Smooth muscle cell (in vitro differentiated cells): ENCODE measurements at regions not wholly inside any gene's neighbourhood (a gene's known extent, or its start where the extent isn't known, plus 50 kb on each side); places are given as distances from the start of the nearest gene placed in this dataset.
"Not testable (repeated sequence)": the region's sequence is repeated elsewhere in the genome, so short reads cannot be mapped to it uniquely, and the experiment has no call there.

ENCODE experiments used
- DNase-seq: peaks from one replicate; lab custom pipeline; 2025; ENCODE audit not compliant: unreplicated experiment; lab: John Stamatoyannopoulos, UW
- H2AFZ ChIP-seq: fragments of 200-600 bp; sonication (generic); 2 replicates; pipeline ENCODE4 v1.6.0; 2016; ENCODE audit warnings: antibody characterized with exemption, low read depth, mild to moderate bottlenecking
- H3F3A ChIP-seq: fragments of 200-600 bp; sonication (generic); 2 replicates; pipeline ENCODE4 v1.6.0; 2017; ENCODE audit warnings: antibody characterized with exemption, low read depth
- H3K27ac ChIP-seq: fragments of 200-600 bp; sonication (generic); 2 replicates; pipeline ENCODE4 v1.5.1; 2016; ENCODE audit warnings: low read depth, mild to moderate bottlenecking
- H3K27me3 ChIP-seq: fragments of 200-600 bp; sonication (generic); 2 replicates; pipeline ENCODE4 v1.6.1; 2016; ENCODE audit warnings: low read depth, mild to moderate bottlenecking
- H3K36me3 ChIP-seq: fragments of 200-600 bp; sonication (generic); 2 replicates; pipeline ENCODE4 v1.5.1; 2016; ENCODE audit warnings: low read depth
- H3K4me1 ChIP-seq: fragments of 200-600 bp; sonication (generic); 2 replicates; pipeline ENCODE4 v1.5.1; 2016; ENCODE audit warnings: low read depth
- H3K4me2 ChIP-seq: fragments of 200-600 bp; sonication (generic); 2 replicates; pipeline ENCODE4 v1.6.0; 2016; ENCODE audit warnings: mild to moderate bottlenecking
- H3K4me3 ChIP-seq: fragments of 200-600 bp; sonication (generic); 2 replicates; pipeline ENCODE4 v1.5.1; 2016; ENCODE audit warnings: mild to moderate bottlenecking
- H3K79me2 ChIP-seq: fragments of 200-600 bp; sonication (generic); 2 replicates; pipeline ENCODE4 v1.6.0; 2016; ENCODE audit warnings: low read depth, mild to moderate bottlenecking
- H3K9ac ChIP-seq: fragments of 200-600 bp; sonication (generic); 2 replicates; pipeline ENCODE4 v1.6.0; 2016; ENCODE audit warnings: low read depth
- H3K9me3 ChIP-seq: fragments of 200-600 bp; sonication (generic); replicated peaks from 2 replicates; pipeline ENCODE4 v1.5.1; 2016; ENCODE audit warnings: low read depth
- H4K20me1 ChIP-seq: fragments of 200-600 bp; sonication (generic); 2 replicates; pipeline ENCODE4 v1.6.0; 2016; ENCODE audit warnings: low read depth
- CTCF ChIP-seq: fragments of 200-600 bp; sonication (generic); IDR thresholded peaks from 2 replicates; pipeline ENCODE4 v1.5.1; 2017; ENCODE audit warnings: borderline replicate concordance, mild to moderate bottlenecking, antibody characterized with exemption; ENCODE audit not compliant: insufficient read depth, poor library complexity, severe bottlenecking
- WGBS: methylation state at CpG from one replicate; pipeline ENCODE4 v1.1.7; 2016; ENCODE audit warnings: low lambda C conversion rate; 5-methylcytosine and 5-hydroxymethylcytosine counted together

- no peaks in the 10 kb centered on the region for H3F3A ChIP-seq
- TF ChIP-seq CTCF: no peak
- 79% methylated on average over 6 of the region's 6 CpGs for WGBS
- no peaks in the 10 kb centered on the region for H3K4me1 ChIP-seq
- H3K36me3 ChIP-seq: no peaks in the 10 kb centered on the region
- no peak overlapping the region for H3K27ac ChIP-seq
- H2AFZ ChIP-seq: no peak overlapping the region
- H3K9ac ChIP-seq: no peak overlapping the region
- H3K79me2 ChIP-seq: no peaks in the 10 kb centered on the region
- H4K20me1 ChIP-seq: no peaks in the 10 kb centered on the region
- no peaks in the 10 kb centered on the region for H3K9me3 ChIP-seq
- H3K4me3 ChIP-seq: no peak overlapping the region
- no peak for DNase-seq
- H3K4me2 ChIP-seq: no peak overlapping the region
- no peaks in the 10 kb centered on the region for H3K27me3 ChIP-seq
Measured at GRCh38 chr7:91434836-91435235, 170.6 kb downstream of the FZD1 start.

- H3F3A ChIP-seq: no peaks in the 10 kb centered on the region
- H3K9me3 ChIP-seq: no peaks in the 10 kb centered on the region
- no peak overlapping the region for H3K4me2 ChIP-seq
- no peak overlapping the region for H2AFZ ChIP-seq
- H3K27ac ChIP-seq: no peak overlapping the region
- H3K36me3 ChIP-seq: no peaks in the 10 kb centered on the region
- 94% methylated on average over 2 of the region's 2 CpGs for WGBS
- no peaks in the 10 kb centered on the region for H3K79me2 ChIP-seq
- no peak for TF ChIP-seq CTCF
- H3K4me3 ChIP-seq: no peak overlapping the region
- no peaks in the 10 kb centered on the region for H3K27me3 ChIP-seq
- no peaks in the 10 kb centered on the region for H3K4me1 ChIP-seq
- no peaks in the 10 kb centered on the region for H4K20me1 ChIP-seq
- no peak overlapping the region for H3K9ac ChIP-seq
- no peak for DNase-seq
Measured at GRCh38 chr7:91435381-91436059, 171.3 kb downstream of the FZD1 start.

- H2AFZ ChIP-seq: no peak overlapping the region
- no peaks in the 10 kb centered on the region for H3K79me2 ChIP-seq
- no peak overlapping the region for H3K4me2 ChIP-seq
- H3K9ac ChIP-seq: no peak overlapping the region
- H3K27me3 ChIP-seq: no peaks in the 10 kb centered on the region
- no peak overlapping the region for H3K4me3 ChIP-seq
- H3F3A ChIP-seq: no peaks in the 10 kb centered on the region
- H3K27ac ChIP-seq: no peak overlapping the region
- WGBS: 66% methylated on average over 5 of the region's 5 CpGs
- no peak for DNase-seq
- no peaks in the 10 kb centered on the region for H3K4me1 ChIP-seq
- H4K20me1 ChIP-seq: no peaks in the 10 kb centered on the region
- no peaks in the 10 kb centered on the region for H3K36me3 ChIP-seq
- no peaks in the 10 kb centered on the region for H3K9me3 ChIP-seq
- TF ChIP-seq CTCF: no peak
Measured at GRCh38 chr7:91436655-91437054, 172.4 kb downstream of the FZD1 start.

GRCh38 chr7:91440198-91440597 lies 176.0 kb downstream of the FZD1 start:
- not testable (repeated sequence) for H2AFZ ChIP-seq, H3K9ac ChIP-seq, H3K4me3 ChIP-seq, H3F3A ChIP-seq, H3K27me3 ChIP-seq, H4K20me1 ChIP-seq, H3K4me1 ChIP-seq, H3K79me2 ChIP-seq, H3K36me3 ChIP-seq, H3K27ac ChIP-seq, DNase-seq, H3K4me2 ChIP-seq, H3K9me3 ChIP-seq
- 95% methylated on average over 1 of the region's 1 CpG for WGBS
